H7 (cell line): ENCODE measurements at regions not wholly inside any gene's neighbourhood (a gene's known extent, or its start where the extent isn't known, plus 50 kb on each side); places are given as distances from the start of the nearest gene placed in this dataset.

Experiments
- DNase-seq: peaks from one replicate; pipeline ENCODE4 v3.0.0; 2012
- H3K27me3 ChIP-seq: 2 replicates; pipeline ENCODE4 v1.6.0; 2011; ENCODE audit warnings: mild to moderate bottlenecking, low read length; ENCODE audit not compliant: control insufficient read depth, insufficient read depth
- H3K36me3 ChIP-seq: replicated peaks from 2 replicates; pipeline ENCODE4 v1.5.1; 2011; ENCODE audit warnings: low read length; ENCODE audit not compliant: control insufficient read depth, insufficient read depth
- H3K4me3 ChIP-seq: 2 replicates; pipeline ENCODE4 v1.5.1; 2011; ENCODE audit warnings: low read depth, mild to moderate bottlenecking, control low read depth, low read length, moderate library complexity; ENCODE audit not compliant: insufficient read depth

DNA sequence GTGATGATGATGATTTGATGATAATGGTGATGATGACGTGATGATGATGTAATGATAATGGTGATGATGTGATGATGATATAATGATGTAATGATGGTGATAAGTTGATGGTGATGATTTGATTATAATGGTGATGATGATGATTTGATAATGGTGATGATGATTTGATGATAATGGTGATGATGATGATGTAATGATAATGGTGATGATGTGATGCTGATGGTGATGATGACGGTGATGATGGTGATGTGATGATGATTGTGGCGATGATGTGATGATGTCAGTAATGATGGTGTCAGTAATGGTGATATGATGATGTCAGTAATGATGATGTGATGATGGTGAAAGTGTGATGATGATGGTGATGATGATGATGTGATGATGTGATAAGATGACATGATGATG is 613.4 kb downstream of the AACS start:
- H3K27me3 ChIP-seq: no peaks in the 10 kb centered on the region; the same call in 1 of the 2 replicates
- H3K4me3 ChIP-seq: no peak overlapping the region
- no peaks in the 10 kb centered on the region for H3K36me3 ChIP-seq
- DNase-seq: no peak

DNA sequence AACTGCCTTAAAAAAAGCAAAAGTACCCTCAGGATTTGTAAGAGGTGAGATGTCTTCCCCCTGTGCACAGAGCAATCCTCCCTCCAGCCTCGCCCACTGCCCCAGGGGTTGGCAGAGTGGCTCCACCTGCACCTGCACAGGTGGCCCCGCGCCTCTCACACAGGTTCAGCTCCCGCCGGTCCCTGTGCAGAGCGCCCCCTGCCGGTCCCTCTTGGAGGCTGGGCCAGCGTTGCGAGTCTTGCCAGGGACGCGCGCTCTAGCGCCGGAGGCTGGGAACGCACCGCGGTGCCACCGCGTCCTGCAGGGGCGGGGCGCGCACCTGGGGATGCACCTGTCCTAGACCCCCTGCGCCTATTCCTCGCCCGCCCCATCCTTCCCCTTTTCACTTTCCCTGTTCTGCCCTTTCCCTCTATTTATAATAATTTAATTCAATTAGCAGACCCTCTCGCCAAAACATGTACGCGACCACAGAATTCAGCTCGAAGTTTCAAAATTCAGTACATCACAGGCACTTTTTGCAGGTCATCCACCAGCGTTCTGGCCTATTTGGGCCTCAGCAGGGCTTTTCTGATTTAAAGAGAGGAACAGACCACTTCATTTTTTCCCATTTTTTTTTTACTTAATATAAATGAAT is 618.6 kb downstream of the AACS start:
- peak; percentile 91 for DNase-seq
- Histone ChIP-seq H3K36me3 (no peaks in the 10 kb centered on the region), H3K27me3 (peaks cover 3% of the 10 kb centered on the region; the same call in 1 of the 2 replicates), H3K4me3 (no peak overlapping the region)

DNA sequence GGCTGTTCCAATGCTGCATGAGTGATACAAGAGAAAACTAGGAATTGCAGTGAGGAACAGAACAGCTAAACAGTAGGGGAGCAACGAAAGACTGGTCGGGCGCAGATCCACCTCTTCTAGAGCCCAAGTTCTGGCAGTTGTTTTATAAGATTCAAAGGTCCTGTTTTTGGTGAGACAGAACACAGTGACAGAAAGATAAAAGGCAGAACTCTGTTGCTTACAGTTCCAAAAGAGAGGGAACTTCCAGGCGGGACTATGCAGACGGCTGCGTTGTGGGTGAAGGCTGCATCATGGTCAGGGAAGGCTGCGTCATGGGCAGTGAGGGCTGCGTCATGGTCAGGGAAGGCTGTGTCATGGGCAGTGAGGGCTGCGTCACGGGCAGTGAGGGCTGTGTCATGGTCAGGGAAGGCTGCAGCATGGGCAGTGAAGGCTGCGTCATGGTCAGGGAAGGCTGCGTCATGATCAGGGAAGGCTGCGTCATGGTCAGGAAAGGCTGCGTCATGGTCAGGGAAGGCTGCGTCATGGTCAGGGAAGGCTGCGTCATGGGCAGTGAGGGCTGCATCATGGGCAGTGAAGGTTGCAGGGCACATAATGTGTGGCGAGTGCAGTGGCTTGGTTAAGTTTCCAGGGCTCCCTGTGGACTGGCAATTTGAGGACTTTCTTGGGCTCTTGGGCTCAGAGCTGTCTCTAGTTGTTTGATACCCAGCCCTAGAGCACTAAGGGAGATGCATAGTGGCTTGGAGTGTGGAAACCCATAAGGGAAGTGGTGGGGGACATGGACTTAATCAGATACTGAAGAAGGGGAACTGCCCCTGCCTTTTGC is 619.9 kb downstream of the AACS start:
- Histone ChIP-seq H3K4me3 (no peak overlapping the region), H3K27me3 (peaks cover 3% of the 10 kb centered on the region; the same call in 1 of the 2 replicates), H3K36me3 (no peaks in the 10 kb centered on the region)
- no peak for DNase-seq

DNA sequence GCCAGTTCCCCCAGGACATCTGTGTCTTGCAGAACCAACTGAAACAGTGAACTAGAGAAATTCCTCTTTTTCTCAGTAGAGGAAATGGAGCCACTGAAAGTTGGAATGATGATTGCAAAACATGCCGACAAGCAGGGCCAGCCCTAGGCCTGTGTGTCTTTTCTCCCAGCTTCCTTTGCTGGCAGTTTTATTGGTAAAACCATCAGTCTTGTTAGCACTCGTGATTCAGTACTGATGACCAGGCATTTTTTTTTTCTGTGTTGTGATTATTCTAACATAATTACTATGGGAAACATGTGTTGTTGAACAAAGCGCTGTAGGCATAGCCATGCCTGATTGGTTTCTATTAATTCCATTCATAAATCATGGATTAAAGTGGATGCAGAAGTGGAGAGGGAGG is 620.7 kb downstream of the AACS start:
- H3K27me3 ChIP-seq: peaks cover 3% of the 10 kb centered on the region; the same call in 1 of the 2 replicates
- H3K36me3 ChIP-seq: no peaks in the 10 kb centered on the region
- no peak overlapping the region for H3K4me3 ChIP-seq
- DNase-seq: no peak

DNA sequence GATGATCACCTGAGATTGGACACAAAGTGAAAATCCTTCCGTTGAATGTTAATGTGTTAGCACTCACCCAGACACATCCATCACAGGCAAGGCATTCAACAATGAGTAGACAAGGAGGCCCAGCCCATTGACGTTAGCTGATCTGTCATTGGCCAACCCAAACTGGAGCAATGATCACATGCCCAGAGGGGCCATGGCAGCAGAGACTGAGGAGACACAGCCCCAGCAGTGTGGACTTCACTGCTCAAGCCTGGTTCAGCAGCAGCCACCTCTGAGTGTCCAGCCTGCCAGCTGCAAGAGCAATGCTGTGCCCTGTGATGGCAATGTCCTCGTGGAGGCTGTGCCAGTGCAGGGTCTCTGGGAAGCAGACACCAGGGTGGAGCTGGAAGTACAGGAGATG is 622.2 kb downstream of the AACS start:
- no peak for DNase-seq
- Histone ChIP-seq H3K4me3 (no peak overlapping the region), H3K36me3 (no peaks in the 10 kb centered on the region), H3K27me3 (peaks cover 3% of the 10 kb centered on the region; the same call in 1 of the 2 replicates)

DNA sequence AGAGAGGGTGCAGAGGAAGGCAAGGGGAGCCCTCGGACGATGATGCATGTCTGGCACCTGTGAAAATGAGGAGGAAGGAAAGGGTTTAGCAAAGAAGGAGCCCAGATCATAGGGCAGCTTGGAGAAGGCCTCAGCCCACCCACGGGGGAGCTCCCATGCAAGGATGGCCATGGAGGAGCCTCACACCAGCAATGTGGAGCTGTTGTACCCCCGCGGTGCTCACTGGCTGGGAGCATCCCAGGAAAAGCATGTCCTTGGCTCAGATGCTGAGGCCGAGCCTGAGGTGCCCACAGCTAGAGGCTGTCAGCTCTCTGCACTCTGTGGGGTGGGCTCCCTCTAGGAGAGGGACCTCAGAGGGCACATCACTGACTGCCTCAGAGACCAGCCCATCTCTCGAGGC is 622.6 kb downstream of the AACS start:
- DNase-seq: no peak
- no peaks in the 10 kb centered on the region for H3K36me3 ChIP-seq
- peaks cover 3% of the 10 kb centered on the region; the same call in 1 of the 2 replicates for H3K27me3 ChIP-seq
- no peak overlapping the region for H3K4me3 ChIP-seq

DNA sequence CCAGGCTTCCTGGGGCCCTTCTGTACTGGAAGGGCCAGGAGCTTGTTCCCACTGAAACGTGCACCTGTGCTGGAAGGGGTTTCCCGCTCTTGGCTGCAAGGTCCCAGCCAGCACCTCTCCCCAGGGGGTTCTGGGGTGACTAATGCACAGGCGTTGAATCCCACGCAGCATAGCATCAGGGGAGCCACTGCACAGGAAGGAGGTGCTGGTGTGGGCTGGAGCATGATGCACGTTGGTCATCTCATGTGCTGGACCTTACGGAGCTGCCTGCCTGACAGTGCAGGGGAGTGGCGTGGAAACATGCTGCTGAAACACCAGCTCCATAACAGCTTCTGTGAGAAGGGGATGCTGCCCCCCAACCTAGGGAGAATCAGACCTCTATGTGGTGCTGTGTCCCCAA is 623.0 kb downstream of the AACS start:
- Histone ChIP-seq H3K4me3 (no peak overlapping the region), H3K27me3 (peaks cover 3% of the 10 kb centered on the region; the same call in 1 of the 2 replicates), H3K36me3 (no peaks in the 10 kb centered on the region)
- peak; percentile 8 for DNase-seq

DNA sequence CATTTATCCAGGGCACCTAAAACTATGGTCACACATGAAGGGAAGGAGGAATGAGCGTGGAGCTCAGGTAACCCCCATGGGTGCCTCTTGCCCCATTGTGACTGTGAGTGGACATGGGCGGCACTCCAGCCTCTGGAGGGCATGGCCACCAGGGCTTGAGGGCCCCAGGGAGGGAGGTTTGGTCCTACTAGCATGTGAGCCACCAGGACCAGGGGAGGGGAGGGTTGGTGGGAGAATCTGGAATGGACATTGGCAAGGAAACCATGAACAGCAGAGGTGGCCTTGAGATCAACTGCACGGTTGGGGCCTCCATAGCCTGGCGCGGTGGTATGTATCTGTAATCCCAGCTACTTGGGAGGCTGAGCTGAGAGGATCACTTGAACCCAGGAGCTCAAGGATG is 623.6 kb downstream of the AACS start:
- Histone ChIP-seq H3K36me3 (no peaks in the 10 kb centered on the region), H3K4me3 (no peak overlapping the region), H3K27me3 (peaks cover 3% of the 10 kb centered on the region; the same call in 1 of the 2 replicates)
- DNase-seq: peak; percentile 1

DNA sequence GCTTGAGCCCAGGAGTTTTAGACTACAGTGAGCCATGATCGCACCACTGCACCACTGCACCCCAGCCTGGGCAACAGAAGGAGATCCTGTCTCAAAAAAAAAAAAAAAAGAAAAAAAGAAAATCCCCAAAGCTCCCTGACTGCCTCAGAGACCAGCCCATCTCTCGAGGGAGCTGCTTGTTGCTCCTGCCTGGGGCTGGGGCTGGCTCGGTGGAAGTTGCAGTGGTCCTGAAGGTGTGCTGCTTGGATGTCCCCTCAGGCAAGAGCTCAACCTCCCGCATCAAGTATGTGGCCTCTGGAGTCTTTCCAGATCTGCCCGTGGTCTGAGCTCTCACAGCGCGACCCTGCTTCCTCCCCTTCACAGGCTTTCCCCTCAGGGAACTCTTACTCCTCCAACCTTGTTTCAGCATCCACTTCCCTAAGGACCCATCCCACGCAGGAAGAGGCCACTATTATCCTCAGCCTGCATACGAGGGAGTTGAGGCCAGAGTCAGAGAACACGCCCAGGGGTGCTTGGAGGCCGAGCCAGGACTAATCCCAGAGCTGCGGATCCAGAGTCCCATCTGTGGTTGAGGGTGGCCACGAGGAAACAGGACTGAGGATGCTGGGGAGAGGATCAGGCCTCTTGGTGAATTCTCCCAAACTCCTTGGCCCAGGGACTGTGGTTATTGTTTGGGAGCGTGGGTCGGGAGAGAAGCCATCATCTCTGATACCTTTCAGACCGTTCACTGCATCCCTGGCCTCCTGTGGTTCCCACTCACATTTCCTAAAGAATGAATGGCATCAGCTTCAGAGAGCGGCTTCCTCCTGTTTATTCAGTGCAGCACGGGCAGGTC is 624.6 kb downstream of the AACS start:
- Histone ChIP-seq H3K27me3 (no peaks in the 10 kb centered on the region; the same call in 1 of the 2 replicates), H3K4me3 (no peak overlapping the region), H3K36me3 (no peaks in the 10 kb centered on the region)
- DNase-seq: peak; percentile 11

DNA sequence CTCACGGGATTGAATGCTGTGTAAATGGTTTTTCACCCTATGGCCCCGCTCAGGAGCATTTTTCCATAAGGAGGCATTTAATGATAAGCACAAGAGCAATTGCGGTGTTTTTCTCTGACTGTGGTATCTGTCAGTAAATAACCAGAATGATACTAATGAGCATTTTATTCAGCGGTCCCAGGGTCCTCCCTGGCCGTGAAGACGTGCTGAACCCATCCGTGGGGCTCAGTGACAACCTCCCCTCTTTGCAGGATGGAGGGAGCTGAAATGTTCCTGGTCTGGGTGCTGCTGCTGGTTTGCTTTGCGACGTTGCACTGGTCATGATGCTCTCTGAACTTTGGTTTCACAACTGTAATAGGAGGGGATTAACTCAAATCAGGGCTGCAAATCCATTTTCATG is 625.6 kb downstream of the AACS start:
- peak; percentile 4 for DNase-seq
- H3K27me3 ChIP-seq: no peaks in the 10 kb centered on the region; the same call in 1 of the 2 replicates
- H3K36me3 ChIP-seq: no peaks in the 10 kb centered on the region
- no peak overlapping the region for H3K4me3 ChIP-seq

DNA sequence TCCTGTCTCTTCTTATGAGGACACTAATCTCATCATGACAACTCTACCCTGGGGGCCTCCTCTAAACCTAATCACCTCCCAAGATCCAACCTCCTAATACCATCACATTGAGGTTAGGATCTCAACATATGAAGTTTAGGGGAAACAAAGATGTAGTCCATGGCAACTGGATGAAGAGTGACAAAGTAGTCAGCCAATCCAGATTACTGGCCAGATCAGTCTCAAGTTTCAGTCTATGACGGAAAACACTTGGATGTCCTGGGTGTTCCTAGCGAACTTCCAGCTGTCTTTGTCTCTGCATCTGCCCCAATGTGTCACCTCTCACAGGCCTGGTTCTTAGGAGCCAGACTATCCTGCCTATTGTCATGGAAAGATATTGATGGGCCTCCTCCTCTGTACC is 630.8 kb downstream of the AACS start:
- DNase-seq: no peak
- no peaks in the 10 kb centered on the region for H3K36me3 ChIP-seq
- no peak overlapping the region for H3K4me3 ChIP-seq
- no peaks in the 10 kb centered on the region for H3K27me3 ChIP-seq

DNA sequence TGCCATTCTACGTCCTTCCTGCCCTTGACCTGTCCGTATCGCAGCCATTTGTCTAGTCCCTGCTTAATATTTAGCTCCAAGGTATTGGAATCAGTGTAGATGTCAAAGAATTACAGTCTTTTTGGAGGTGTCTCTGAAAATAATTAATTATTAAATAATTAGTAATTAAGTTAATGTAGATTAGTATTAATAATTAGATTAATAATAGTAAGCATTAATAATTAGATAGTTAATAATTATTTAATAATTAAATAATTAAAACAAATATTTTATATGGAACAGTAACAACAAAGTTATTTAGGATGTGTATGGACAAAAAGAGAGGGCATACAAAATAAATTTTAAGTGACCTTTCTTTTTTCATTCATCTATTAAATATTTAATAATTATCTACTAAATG is 639.6 kb downstream of the AACS start:
- Histone ChIP-seq H3K27me3 (no peaks in the 10 kb centered on the region), H3K4me3 (no peak overlapping the region), H3K36me3 (no peaks in the 10 kb centered on the region)
- no peak for DNase-seq

DNA sequence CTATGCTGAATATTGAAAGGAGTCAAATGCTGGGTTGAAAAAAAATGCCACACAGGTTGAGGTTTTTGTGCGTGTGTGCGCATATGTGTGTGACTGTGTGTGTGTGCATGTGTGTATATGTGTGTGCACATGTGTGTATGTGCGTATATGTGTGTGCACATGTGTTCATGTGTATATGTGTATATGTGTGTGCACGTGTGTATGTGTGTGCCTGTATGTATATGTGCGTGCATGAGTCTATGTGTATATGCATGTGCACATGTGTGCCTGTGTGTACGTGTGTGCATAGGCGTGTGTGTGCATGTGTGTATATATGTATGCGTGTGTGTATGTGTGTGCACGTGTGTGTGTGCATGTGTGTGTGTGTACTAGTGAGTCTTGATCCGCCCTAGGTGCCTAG is 655.7 kb downstream of the AACS start:
- Histone ChIP-seq H3K27me3 (no peaks in the 10 kb centered on the region), H3K4me3 (no peak overlapping the region), H3K36me3 (no peaks in the 10 kb centered on the region)
- no peak for DNase-seq

DNA sequence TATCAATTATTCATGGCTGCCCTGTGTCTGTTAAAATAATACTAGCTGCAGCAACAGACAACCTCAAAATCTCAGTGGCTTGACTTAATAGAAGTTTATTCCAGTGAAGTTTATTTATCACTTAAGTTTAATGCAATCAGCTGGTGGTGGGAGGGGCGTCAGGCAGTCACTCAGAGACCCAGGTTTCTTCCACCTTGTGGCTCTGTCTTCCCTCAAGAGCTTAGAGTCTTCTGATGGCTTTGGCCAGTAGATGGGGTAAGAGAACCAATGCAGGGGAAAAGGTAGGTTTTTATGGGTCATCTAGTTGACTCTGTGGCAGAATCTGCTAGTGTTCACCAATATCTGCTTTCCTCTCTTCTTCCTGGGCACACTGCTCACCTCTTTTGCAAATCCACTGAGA is 668.9 kb downstream of the AACS start:
- H3K36me3 ChIP-seq: no peaks in the 10 kb centered on the region
- H3K4me3 ChIP-seq: no peak overlapping the region
- peak; percentile 18 for DNase-seq
- no peaks in the 10 kb centered on the region; the same call in 1 of the 2 replicates for H3K27me3 ChIP-seq
